Breast epithelium (tissue), 3 donors: ENCODE measurements at regions not wholly inside any gene's neighbourhood (a gene's known extent, or its start where the extent isn't known, plus 50 kb on each side); places are given as distances from the start of the nearest gene placed in this dataset.

ENCODE experiments used
- CTCF ChIP-seq, 3 donors: fragments of 450-650 bp; IDR thresholded peaks; one replicate each; pipeline ENCODE4 v1.5.1; 2016 to 2017; ENCODE audit warnings: antibody characterized with exemption in 3 of 3, mild to moderate bottlenecking in 3 of 3, moderate library complexity in 3 of 3
- POLR2A ChIP-seq: fragments of 450-650 bp; IDR thresholded peaks from one replicate; pipeline ENCODE4 v1.6.1; 2016; ENCODE audit warnings: antibody characterized with exemption, mild to moderate bottlenecking, moderate library complexity

- TF ChIP-seq CTCF (IDR thresholded peaks at IDR 0.05) (no peak), POLR2A (no peak)
These were observed 422.7 kb upstream of the ADAMTS16 start for GRCh38 chr5:4717446-4717845.
